HepG2 (cell line): ENCODE measurements at regions not wholly inside any gene's neighbourhood (a gene's known extent, or its start where the extent isn't known, plus 50 kb on each side); places are given as distances from the start of the nearest gene placed in this dataset.

Experiments
- ATAC-seq: fragments of 200-7000 bp; cut with Tn5 transposase; 3 replicates; pipeline ENCODE4 v1.9.1; 2020; ENCODE audit warnings: mild to moderate bottlenecking, moderate library complexity
- BruUV-seq: library from RNA; stranded (reverse); fragments of 400-500 nt; replicated peaks from 2 replicates; lab custom pipeline; 2021; lab: Mats Ljungman, UMichigan
- CTCF ChIA-PET: fragments of 300-600 bp; formaldehyde crosslinking; extraction: SDS; loops from one replicate; lab custom pipeline; 2021; ENCODE audit warnings: low total read pairs, inconsistent platforms, low intra/inter-chr PET ratio; lab: Yijun Ruan, JAX
- POLR2A ChIA-PET: fragments of 350-600 bp; sonication (Branson Sonifier 250); formaldehyde crosslinking; loops from one replicate; lab custom pipeline; 2020; ENCODE audit warnings: antibody characterized with exemption, inconsistent platforms; lab: Yijun Ruan, JAX
- DNase-seq: peaks from one replicate; pipeline ENCODE4 v3.0.0-alpha.2; 2015; ENCODE audit warnings: low spot score
- FAIRE-seq: peaks from 3 replicates; lab custom pipeline; 2011; peaks lifted over from hg19 to GRCh38; lab: Jason Lieb, UNC
- H2AFZ ChIP-seq: one replicate; pipeline ENCODE4 v1.6.1; 2011; ENCODE audit warnings: low read length, inconsistent platforms
- H3K27ac ChIP-seq: fragments of 300-600 bp; 3 replicates; pipeline ENCODE4 v1.8.0; 2011; ENCODE audit warnings: mixed run types, mild to moderate bottlenecking, mixed read lengths, low read length, inconsistent platforms; ENCODE audit not compliant: insufficient read depth; ENCODE audit errors: extremely low read length
- H3K27me3 ChIP-seq, 2 experiments: fragments of 200-600 bp in 1 of 2; 2 replicates in 1 of 2; 3 replicates in 1 of 2; pipeline versions ENCODE4 v1.6.0 to v1.8.0; 2011; ENCODE audit warnings: low read length in 2 of 2, mild to moderate bottlenecking in 2 of 2, moderate library complexity in 2 of 2, inconsistent platforms in 1 of 2; ENCODE audit not compliant: insufficient read depth in 2 of 2, control insufficient read depth in 1 of 2
- H3K36me3 ChIP-seq, 2 experiments: fragments of 200-600 bp in 1 of 2; replicated peaks in 1 of 2; 2 replicates in 1 of 2; 3 replicates in 1 of 2; pipeline versions ENCODE4 v1.5.1 to v1.8.0; 2011; ENCODE audit warnings: low read length in 2 of 2, inconsistent platforms in 1 of 2; ENCODE audit not compliant: insufficient read depth in 2 of 2, control insufficient read depth in 1 of 2
- H3K4me1 ChIP-seq: 2 replicates; pipeline ENCODE4 v1.5.1; 2012; ENCODE audit warnings: low read length, inconsistent platforms; ENCODE audit not compliant: insufficient read depth
- H3K4me2 ChIP-seq: 2 replicates; pipeline ENCODE4 v1.6.0; 2011; ENCODE audit warnings: low read depth, low read length, inconsistent platforms
- H3K4me3 ChIP-seq, 3 experiments: fragments of 200-600 bp in 1 of 3; sonication (generic), shearing (Covaris generic) in 1 of 3; replicated peaks in 1 of 3; 2 replicates each; pipeline ENCODE4 v1.5.1; 2011 to 2016; ENCODE audit warnings: low read length in 3 of 3, inconsistent platforms in 2 of 3, low read depth in 2 of 3, mild to moderate bottlenecking in 2 of 3, control low read depth in 1 of 3, mixed read lengths in 1 of 3; ENCODE audit not compliant: insufficient read depth in 1 of 3
- H3K79me2 ChIP-seq: one replicate; pipeline ENCODE4 v1.6.1; 2011; ENCODE audit warnings: low read length, inconsistent platforms; ENCODE audit not compliant: insufficient read depth
- H3K9ac ChIP-seq: 2 replicates; pipeline ENCODE4 v1.6.0; 2011; ENCODE audit warnings: mild to moderate bottlenecking, low read depth, low read length, inconsistent platforms; ENCODE audit not compliant: insufficient read depth
- H3K9me3 ChIP-seq: 2 replicates; pipeline ENCODE4 v1.5.1; 2012; ENCODE audit warnings: mild to moderate bottlenecking, low read length
- H4K20me1 ChIP-seq: 2 replicates; pipeline ENCODE4 v1.6.0; 2011; ENCODE audit warnings: inconsistent platforms, mild to moderate bottlenecking, low read length, moderate library complexity; ENCODE audit not compliant: insufficient read depth
- ARID2 ChIP-seq: sonication (generic); formaldehyde crosslinking; IDR thresholded peaks from 2 replicates; pipeline ENCODE4 v1.8.1; 2022; ENCODE audit warnings: mild to moderate bottlenecking, missing genetic modification reagents, borderline replicate concordance
- CAMTA2 ChIP-seq: sonication (generic); formaldehyde crosslinking; IDR thresholded peaks from 2 replicates; pipeline ENCODE4 v1.4.0; 2020; ENCODE audit warnings: mild to moderate bottlenecking, missing genetic modification reagents, borderline replicate concordance
- EZH2 ChIP-seq: conservative IDR thresholded peaks from 2 replicates; pipeline ENCODE4 v1.6.1; 2012; ENCODE audit warnings: mild to moderate bottlenecking, low read depth, low read length, moderate library complexity
- GABPB1 ChIP-seq: IDR thresholded peaks from 2 replicates; pipeline ENCODE4 v1.6.1; 2016; ENCODE audit warnings: mild to moderate bottlenecking, missing genetic modification reagents, moderate library complexity, missing compliant biosample characterization
- GATA4 ChIP-seq: sonication (generic); IDR thresholded peaks from 2 replicates; pipeline ENCODE4 v1.6.1; 2016; ENCODE audit warnings: antibody characterized with exemption, low read depth, borderline replicate concordance
- HNRNPH1 ChIP-seq: fragments of 200-400 bp; formaldehyde crosslinking; optimal IDR thresholded peaks from 2 replicates; pipeline ENCODE3; 2017; ENCODE audit warnings: mild to moderate bottlenecking, low read depth, low read length
- NR2C2 ChIP-seq: sonication (generic); formaldehyde crosslinking; IDR thresholded peaks from 2 replicates; pipeline ENCODE4 v1.4.0; 2020; ENCODE audit warnings: missing genetic modification reagents, mild to moderate bottlenecking, moderate library complexity, borderline replicate concordance
- RCOR2 ChIP-seq: IDR thresholded peaks from 2 replicates; pipeline ENCODE4 v1.6.1; 2016; ENCODE audit warnings: missing biosample characterization, missing genetic modification reagents
- TBX3 ChIP-seq: fragments of 450-650 bp; IDR thresholded peaks from 2 replicates; pipeline ENCODE4 v1.6.1; 2017; ENCODE audit warnings: antibody characterized with exemption, mild to moderate bottlenecking, inconsistent platforms, borderline replicate concordance
- ZKSCAN8 ChIP-seq: IDR thresholded peaks from 2 replicates; pipeline ENCODE4 v1.6.1; 2016; ENCODE audit warnings: borderline replicate concordance, missing genetic modification reagents, missing compliant biosample characterization
- ZNF337 ChIP-seq: sonication (generic); formaldehyde crosslinking; IDR thresholded peaks from 2 replicates; pipeline ENCODE4 v1.5.1; 2020; ENCODE audit warnings: missing genetic modification reagents, low read depth, mild to moderate bottlenecking, borderline replicate concordance
- ZNF431 ChIP-seq: sonication (generic); formaldehyde crosslinking; IDR thresholded peaks from 2 replicates; pipeline ENCODE4 v1.9.0; 2022; ENCODE audit warnings: missing genetic modification reagents, low read depth, mild to moderate bottlenecking, borderline replicate concordance
- ZSCAN21 ChIP-seq: sonication (generic); formaldehyde crosslinking; IDR thresholded peaks from 2 replicates; pipeline ENCODE4 v1.8.0; 2022; ENCODE audit warnings: mild to moderate bottlenecking, missing genetic modification reagents, moderate library complexity, borderline replicate concordance
- ZSCAN9 ChIP-seq: IDR thresholded peaks from 2 replicates; pipeline ENCODE4 v1.6.1; 2016; ENCODE audit warnings: borderline replicate concordance
- WGBS: methylation state at CpG from one replicate; pipeline ENCODE4 v1.1.6; 2017; ENCODE audit warnings: low lambda C conversion rate; 5-methylcytosine and 5-hydroxymethylcytosine counted together
- in situ Hi-C: cut with HindIII; loops from 2 replicates; pipeline ENCODE4 v1.10.0; 2017; ENCODE audit warnings: low pct_unique_long_range_greater_than_20kb; ENCODE audit not compliant: extremely low pct_ligation_motif_present
- intact Hi-C: fragments of 100-400 bp; cut with micrococcal nuclease; formaldehyde crosslinking; loops from one replicate; pipeline ENCODE4 v1.10.0; 2022; ENCODE audit not compliant: unreplicated experiment

GRCh38 chr14:71237556-71237955 is 330.3 kb downstream of the PCNX1 start:
- DNase-seq (no peak), FAIRE-seq (no peak), ATAC-seq (no peak)
- Histone ChIP-seq H3K4me2 (no peak overlapping the region), H3K4me1 (peaks cover 12% of the 10 kb centered on the region), H3K36me3 (no peaks in the 10 kb centered on the region), H2AFZ (no peak overlapping the region), H3K4me3 (no peak overlapping the region), H3K9me3 (no peaks in the 10 kb centered on the region), H3K27me3 (peaks cover 0 to under 1% of the 10 kb centered on the region in 2 experiments; a peak in 1 of 5 replicates), H3K27ac (no peak overlapping the region), H4K20me1 (no peaks in the 10 kb centered on the region), H3K79me2 (no peaks in the 10 kb centered on the region), H3K9ac (no peak overlapping the region)
- POLR2A ChIA-PET: no interaction called here
- TF ChIP-seq ZKSCAN8 (CRISPR knock-in tag): no peak
- no peak for TF ChIP-seq GATA4
- TF ChIP-seq CAMTA2 (CRISPR knock-in tag): no peak
- no peak for TF ChIP-seq TBX3
- no peak for TF ChIP-seq HNRNPH1
- no peak for TF ChIP-seq EZH2
- no peak for TF ChIP-seq ZSCAN9
- no peak for TF ChIP-seq ZSCAN21
- TF ChIP-seq ZNF431 (CRISPR knock-in tag): no peak
- TF ChIP-seq NR2C2 (CRISPR knock-in tag): no peak
- TF ChIP-seq ZNF337 (CRISPR knock-in tag): no peak
- no peak for TF ChIP-seq GABPB1 (CRISPR knock-in tag)
- TF ChIP-seq RCOR2 (CRISPR knock-in tag): no peak
- no peak for TF ChIP-seq ARID2 (CRISPR knock-in tag)
- in situ Hi-C loops (no loop called here), intact Hi-C loops (no loop called here)
- no TSS peak for BruUV-seq
- CTCF ChIA-PET: no interaction called here
- 37% methylated on average over 4 of the region's 4 CpGs for WGBS
